ENCODE measurements at regions not wholly inside any gene's neighbourhood (a gene's known extent, or its start where the extent isn't known, plus 50 kb on each side); places are given as distances from the start of the nearest gene placed in this dataset.

GRCh38 chr2:81304154-81304830 is 999.7 kb upstream of the LRRTM1 start:
- intact Hi-C loops (cut with DNase I) = no loop called here
- H3K27me3 ChIP-seq = no peaks in the 10 kb centered on the region
- H3K4me1 ChIP-seq = no peaks in the 10 kb centered on the region
- no peak for ATAC-seq
- no peak overlapping the region for H3K27ac ChIP-seq
- 61 to 70% (median 65%) methylated on average over 9 of the region's 9 CpGs for WGBS, 4 donors
- TF ChIP-seq POLR2A (IDR thresholded peaks at IDR 0.05) (no peak), CTCF (IDR thresholded peaks at IDR 0.05) (no peak)
- H3K4me3 ChIP-seq = no peak overlapping the region
- H3K9me3 ChIP-seq = peaks cover 0 to 41% (median 5%) of the 10 kb centered on the region in 12 donors
- H3K36me3 ChIP-seq = no peaks in the 10 kb centered on the region
- DNase-seq = no peak

- no peaks in the 10 kb centered on the region for H3K36me3 ChIP-seq
- 71 to 84% (median 78%) methylated on average over 1 of the region's 1 CpG for WGBS, 4 donors
- no peaks in the 10 kb centered on the region for H3K27me3 ChIP-seq
- TF ChIP-seq CTCF (IDR thresholded peaks at IDR 0.05) (no peak), POLR2A (IDR thresholded peaks at IDR 0.05) (no peak)
- ATAC-seq (no peak), DNase-seq (no peak)
- peaks cover 0 to 35% (median 5%) of the 10 kb centered on the region in 12 donors for H3K9me3 ChIP-seq
- H3K4me1 ChIP-seq = no peaks in the 10 kb centered on the region
- H3K27ac ChIP-seq = no peak overlapping the region
- H3K4me3 ChIP-seq = no peak overlapping the region
- intact Hi-C loops (cut with DNase I) = no loop called here
Measured at GRCh38 chr2:81303321-81303720, 998.8 kb upstream of the LRRTM1 start.

GRCh38 chr2:81299841-81300240 is 995.3 kb upstream of the LRRTM1 start:
- H3K4me3 ChIP-seq = no peak overlapping the region
- no peak for DNase-seq
- WGBS, 4 donors = 72 to 87% (median 85%) methylated on average over 1 of the region's 1 CpG
- intact Hi-C loops (cut with DNase I) = no loop called here
- no peak overlapping the region for H3K27ac ChIP-seq
- H3K36me3 ChIP-seq = no peaks in the 10 kb centered on the region
- no peak for ATAC-seq
- no peaks in the 10 kb centered on the region for H3K27me3 ChIP-seq
- no peak for TF ChIP-seq POLR2A (IDR thresholded peaks at IDR 0.05)
- TF ChIP-seq CTCF (IDR thresholded peaks at IDR 0.05) = no peak
- H3K9me3 ChIP-seq = peaks cover 0 to 38% (median 5%) of the 10 kb centered on the region in 12 donors
- no peaks in the 10 kb centered on the region for H3K4me1 ChIP-seq

GRCh38 chr2:81290846-81291245 is 986.3 kb upstream of the LRRTM1 start:
- intact Hi-C loops (cut with DNase I) = no loop called here
- TF ChIP-seq POLR2A (IDR thresholded peaks at IDR 0.05) = no peak
- no peak for TF ChIP-seq CTCF (IDR thresholded peaks at IDR 0.05)

More at GRCh38 chr2:81290846-81291245, 986.3 kb upstream of the LRRTM1 start:
- Histone ChIP-seq H3K4me3 (no peak overlapping the region), H3K27me3 (no peaks in the 10 kb centered on the region), H3K36me3 (no peaks in the 10 kb centered on the region), H3K4me1 (no peaks in the 10 kb centered on the region), H3K9me3 (peaks cover 0 to 25% (median 6%) of the 10 kb centered on the region in 12 donors), H3K27ac (no peak overlapping the region)
- ATAC-seq (no peak), DNase-seq (no peak)
- WGBS, 4 donors = 85 to 94% (median 93%) methylated on average over 3 of the region's 3 CpGs

Measured in heart left ventricle (tissue), 16 donors.